ENCODE measurements at regions not wholly inside any gene's neighbourhood (a gene's known extent, or its start where the extent isn't known, plus 50 kb on each side); places are given as distances from the start of the nearest gene placed in this dataset.

GRCh38 chr4:13109536-13109935 lies 374.6 kb downstream of the RAB28 start:
- TF ChIP-seq CTCF (IDR thresholded peaks at IDR 0.05) = no peak
- no peak for TF ChIP-seq POLR2A (IDR thresholded peaks at IDR 0.05)

Data from heart left ventricle (tissue), 13 donors.